OCI-LY1 (cell line): ENCODE measurements at regions not wholly inside any gene's neighbourhood (a gene's known extent, or its start where the extent isn't known, plus 50 kb on each side); places are given as distances from the start of the nearest gene placed in this dataset.

Experiments used
- CTCF ChIP-seq: fragments of 200-600 bp; sonication (generic), shearing (Covaris generic); IDR thresholded peaks from 2 replicates; pipeline ENCODE4 v1.5.1; 2017; ENCODE audit warnings: mild to moderate bottlenecking, antibody characterized with exemption, low read length, moderate library complexity, mixed read lengths
- EZH2 ChIP-seq: fragments of 200-600 bp; sonication (generic), shearing (Covaris generic); IDR thresholded peaks from 2 replicates; pipeline ENCODE4 v1.8.0; 2017; ENCODE audit warnings: borderline replicate concordance, mixed run types, mild to moderate bottlenecking, antibody characterized with exemption, low read length, moderate library complexity, mixed read lengths

DNA sequence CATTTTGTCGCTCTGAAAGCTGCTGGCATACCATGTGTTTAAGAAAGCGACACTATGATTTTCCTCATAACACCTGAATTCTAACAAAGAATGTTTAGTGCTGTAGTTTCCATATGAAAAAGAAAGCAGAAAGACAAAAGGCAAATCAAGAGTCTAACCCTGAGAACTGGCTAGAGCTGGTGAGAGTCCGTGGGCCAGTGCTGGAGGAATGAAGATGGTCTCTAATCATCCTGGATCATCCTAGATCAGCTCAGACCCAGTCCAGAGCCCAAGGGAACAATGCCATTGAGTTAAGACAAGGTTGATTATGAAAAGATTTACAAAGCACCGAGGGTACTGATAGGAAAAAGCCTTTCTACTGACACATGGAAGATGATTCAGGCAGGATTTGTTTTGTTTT lies 73.0 kb upstream of the MYLIP start:
- TF ChIP-seq CTCF (no peak), EZH2 (no peak)
